ENCODE measurements at regions not wholly inside any gene's neighbourhood (a gene's known extent, or its start where the extent isn't known, plus 50 kb on each side); places are given as distances from the start of the nearest gene placed in this dataset.

GRCh38 chr3:152073267-152073666 is 195.5 kb upstream of the MBNL1 start:
- H4K8ac ChIP-seq (replicated peaks; ENCODE audit: insufficient read length, low read depth, low read length) = no peak overlapping the region
- H3K56ac ChIP-seq (ENCODE audit: insufficient read length, low read depth, low read length) = no peak overlapping the region
- H4K20me1 ChIP-seq (ENCODE audit: control insufficient read depth, insufficient read depth, insufficient read length) = no peaks in the 10 kb centered on the region
- H3K79me2 ChIP-seq (ENCODE audit: insufficient read depth, low read length) = no peaks in the 10 kb centered on the region
- H3K4me1 Mint-ChIP-seq = no peaks in the 10 kb centered on the region
- H3K79me1 ChIP-seq (ENCODE audit: insufficient read depth, low read depth, low read length, poor library complexity, severe bottlenecking) = no peaks in the 10 kb centered on the region
- no peaks in the 10 kb centered on the region for H3K4me1 ChIP-seq (ENCODE audit: insufficient read depth, low read length)
- H3K14ac ChIP-seq (ENCODE audit: insufficient read depth, low read length) = no peak overlapping the region
- no peak overlapping the region for H2BK20ac ChIP-seq (ENCODE audit: low read depth, low read length, poor library complexity, severe bottlenecking)
- H4K5ac ChIP-seq (ENCODE audit: insufficient read length, low read depth, low read length) = no peak overlapping the region
- no peaks in the 10 kb centered on the region for H3K27me3 Mint-ChIP-seq (ENCODE audit: low read depth)
- no peak overlapping the region for H3T11ph ChIP-seq (ENCODE audit: low read length)
- no peaks in the 10 kb centered on the region for H3K27me3 ChIP-seq (ENCODE audit: insufficient read depth, low read length)
- no peak overlapping the region for H3K4me3 Mint-ChIP-seq
- no peak for DNase-seq
- H4K91ac ChIP-seq (ENCODE audit: insufficient read length, low read depth, low read length) = no peak overlapping the region
- H3K23me2 ChIP-seq (ENCODE audit: insufficient read length, low read depth, low read length, poor library complexity, severe bottlenecking) = no peaks in the 10 kb centered on the region
- no peak overlapping the region for H2BK120ac ChIP-seq (ENCODE audit: low read depth, low read length, poor library complexity, severe bottlenecking)
- no peak overlapping the region for H3K4ac ChIP-seq (ENCODE audit: low read depth, low read length)
- no peak overlapping the region for H2AK5ac ChIP-seq (ENCODE audit: insufficient read length, low read length)
- no peaks in the 10 kb centered on the region for H3K9me3 ChIP-seq (ENCODE audit: control insufficient read depth, low read depth, low read length)
- H2AFZ ChIP-seq (ENCODE audit: low read length) = no peak overlapping the region
- H3K9ac ChIP-seq (ENCODE audit: extremely low read depth, insufficient read length, low read length) = no peak overlapping the region
- H3K27ac ChIP-seq (ENCODE audit: insufficient read length, low read depth, low read length) = no peak overlapping the region
- H2BK12ac ChIP-seq (ENCODE audit: insufficient read length, low read depth, low read length) = no peak overlapping the region
- no CpG with 5 or more reads among the region's 6 CpGs for WGBS (ENCODE audit: extremely low coverage, insufficient read length, low lambda C conversion rate)
- H3K9me3 Mint-ChIP-seq = no peaks in the 10 kb centered on the region; a peak in 1 of 5 replicates
- no peak overlapping the region for H3K4me2 ChIP-seq (ENCODE audit: insufficient read depth, insufficient read length, low read length)
- H3K23ac ChIP-seq (ENCODE audit: insufficient read length, low read depth, low read length) = no peak overlapping the region
- no peak overlapping the region for H2BK15ac ChIP-seq (ENCODE audit: low read depth, low read length)
- TF ChIP-seq, protein P1, sequence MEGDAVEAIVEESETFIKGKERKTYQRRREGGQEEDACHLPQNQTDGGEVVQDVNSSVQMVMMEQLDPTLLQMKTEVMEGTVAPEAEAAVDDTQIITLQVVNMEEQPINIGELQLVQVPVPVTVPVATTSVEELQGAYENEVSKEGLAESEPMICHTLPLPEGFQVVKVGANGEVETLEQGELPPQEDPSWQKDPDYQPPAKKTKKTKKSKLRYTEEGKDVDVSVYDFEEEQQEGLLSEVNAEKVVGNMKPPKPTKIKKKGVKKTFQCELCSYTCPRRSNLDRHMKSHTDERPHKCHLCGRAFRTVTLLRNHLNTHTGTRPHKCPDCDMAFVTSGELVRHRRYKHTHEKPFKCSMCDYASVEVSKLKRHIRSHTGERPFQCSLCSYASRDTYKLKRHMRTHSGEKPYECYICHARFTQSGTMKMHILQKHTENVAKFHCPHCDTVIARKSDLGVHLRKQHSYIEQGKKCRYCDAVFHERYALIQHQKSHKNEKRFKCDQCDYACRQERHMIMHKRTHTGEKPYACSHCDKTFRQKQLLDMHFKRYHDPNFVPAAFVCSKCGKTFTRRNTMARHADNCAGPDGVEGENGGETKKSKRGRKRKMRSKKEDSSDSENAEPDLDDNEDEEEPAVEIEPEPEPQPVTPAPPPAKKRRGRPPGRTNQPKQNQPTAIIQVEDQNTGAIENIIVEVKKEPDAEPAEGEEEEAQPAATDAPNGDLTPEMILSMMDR (conservative IDR thresholded peaks at IDR 0.05) = no peak
- H2BK5ac ChIP-seq (ENCODE audit: insufficient read length, low read length) = no peak overlapping the region
- no peaks in the 10 kb centered on the region; a peak in 1 of 7 replicates for H3K36me3 Mint-ChIP-seq (ENCODE audit: insufficient read depth in 1 of 3, low read depth in 3 of 3)
- H3K18ac ChIP-seq (ENCODE audit: insufficient read length, low read depth, low read length) = no peak overlapping the region
- peak overlapping the region in 1 of 3 experiments; percentile 9; a peak in 2 of 7 replicates for H3K27ac Mint-ChIP-seq

Data from H9 (cell line).